ENCODE measurements at regions not wholly inside any gene's neighbourhood (a gene's known extent, or its start where the extent isn't known, plus 50 kb on each side); places are given as distances from the start of the nearest gene placed in this dataset.

DNA sequence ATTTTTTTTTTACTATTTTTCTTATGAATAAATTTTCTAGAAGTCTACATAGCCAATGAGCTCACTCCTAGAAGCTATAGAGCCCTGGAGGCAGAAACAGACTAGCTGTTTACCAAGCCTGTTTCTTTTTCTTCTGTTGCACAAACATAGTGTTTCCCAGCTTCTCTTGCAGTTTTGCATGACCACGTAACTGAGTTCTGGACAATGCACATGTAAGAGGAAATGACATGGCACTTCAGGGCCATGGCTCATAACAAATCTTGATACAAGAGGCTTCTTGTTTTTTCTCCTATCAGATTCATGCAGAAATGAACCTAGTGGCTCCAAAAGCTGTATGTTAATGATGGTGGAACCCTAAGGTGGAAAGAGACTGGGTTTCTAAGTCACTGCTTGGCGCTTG, 127.4 kb downstream of the ZNF330 start:
- TF ChIP-seq, protein P1, sequence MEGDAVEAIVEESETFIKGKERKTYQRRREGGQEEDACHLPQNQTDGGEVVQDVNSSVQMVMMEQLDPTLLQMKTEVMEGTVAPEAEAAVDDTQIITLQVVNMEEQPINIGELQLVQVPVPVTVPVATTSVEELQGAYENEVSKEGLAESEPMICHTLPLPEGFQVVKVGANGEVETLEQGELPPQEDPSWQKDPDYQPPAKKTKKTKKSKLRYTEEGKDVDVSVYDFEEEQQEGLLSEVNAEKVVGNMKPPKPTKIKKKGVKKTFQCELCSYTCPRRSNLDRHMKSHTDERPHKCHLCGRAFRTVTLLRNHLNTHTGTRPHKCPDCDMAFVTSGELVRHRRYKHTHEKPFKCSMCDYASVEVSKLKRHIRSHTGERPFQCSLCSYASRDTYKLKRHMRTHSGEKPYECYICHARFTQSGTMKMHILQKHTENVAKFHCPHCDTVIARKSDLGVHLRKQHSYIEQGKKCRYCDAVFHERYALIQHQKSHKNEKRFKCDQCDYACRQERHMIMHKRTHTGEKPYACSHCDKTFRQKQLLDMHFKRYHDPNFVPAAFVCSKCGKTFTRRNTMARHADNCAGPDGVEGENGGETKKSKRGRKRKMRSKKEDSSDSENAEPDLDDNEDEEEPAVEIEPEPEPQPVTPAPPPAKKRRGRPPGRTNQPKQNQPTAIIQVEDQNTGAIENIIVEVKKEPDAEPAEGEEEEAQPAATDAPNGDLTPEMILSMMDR (IDR thresholded peaks at IDR 0.05) = no peak
- no peak for TF ChIP-seq EP300 (IDR thresholded peaks at IDR 0.05)
